SJCRH30 (cell line): ENCODE measurements at regions not wholly inside any gene's neighbourhood (a gene's known extent, or its start where the extent isn't known, plus 50 kb on each side); places are given as distances from the start of the nearest gene placed in this dataset.
"Not testable (repeated sequence)": the region's sequence is repeated elsewhere in the genome, so short reads cannot be mapped to it uniquely, and the experiment has no call there.

Source experiments
- DNase-seq, 2 experiments: peaks; one replicate each; pipeline ENCODE4 v3.0.0-alpha.2; 2015 to 2020
- H3K27ac ChIP-seq: fragments of 250-450 bp; sonication (Bioruptor Pico); 2 replicates; pipeline ENCODE4 v1.5.1; 2020; ENCODE audit warnings: mild to moderate bottlenecking, moderate library complexity
- H3K27me3 ChIP-seq: fragments of 250-450 bp; sonication (Bioruptor Pico); 2 replicates; pipeline ENCODE4 v1.5.1; 2020; ENCODE audit warnings: mild to moderate bottlenecking, moderate library complexity
- H3K36me3 ChIP-seq: fragments of 250-450 bp; sonication (Bioruptor Pico); 2 replicates; pipeline ENCODE4 v1.5.1; 2020; ENCODE audit warnings: mild to moderate bottlenecking, moderate library complexity
- H3K4me1 ChIP-seq: fragments of 250-450 bp; sonication (Bioruptor Pico); 2 replicates; pipeline ENCODE4 v1.5.1; 2020; ENCODE audit warnings: mild to moderate bottlenecking, moderate library complexity
- H3K4me3 ChIP-seq: fragments of 250-450 bp; sonication (Bioruptor Pico); 2 replicates; pipeline ENCODE4 v1.5.1; 2020; ENCODE audit warnings: mild to moderate bottlenecking, moderate library complexity
- H3K9me3 ChIP-seq: fragments of 250-450 bp; sonication (Bioruptor Pico); replicated peaks from 2 replicates; pipeline ENCODE4 v1.5.1; 2020; ENCODE audit warnings: mild to moderate bottlenecking, moderate library complexity

DNA sequence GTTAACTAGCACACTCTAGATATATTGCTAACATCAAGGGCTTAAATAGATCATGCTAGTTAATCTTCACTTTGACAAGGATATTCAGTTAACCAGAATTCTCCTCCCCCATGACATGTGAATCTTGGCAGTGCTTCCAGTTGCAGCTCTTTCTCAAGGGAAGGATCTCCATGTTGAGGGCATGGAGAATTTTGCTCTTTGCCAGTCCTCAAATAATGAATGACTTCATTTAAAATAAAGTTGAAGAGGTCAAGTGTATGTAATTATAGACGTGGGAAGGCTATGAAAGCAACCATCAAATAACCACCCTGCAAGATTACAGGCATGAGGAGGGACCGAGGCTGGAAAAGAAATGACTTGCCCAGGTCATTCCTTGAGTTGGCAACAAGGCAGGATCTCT, 87.3 kb upstream of the CPEB2 start:
- Histone ChIP-seq H3K36me3 (no peaks in the 10 kb centered on the region), H3K9me3 (no peaks in the 10 kb centered on the region), H3K4me3 (no peak overlapping the region), H3K4me1 (no peaks in the 10 kb centered on the region), H3K27ac (no peak overlapping the region), H3K27me3 (no peaks in the 10 kb centered on the region)
- no peak for DNase-seq

DNA sequence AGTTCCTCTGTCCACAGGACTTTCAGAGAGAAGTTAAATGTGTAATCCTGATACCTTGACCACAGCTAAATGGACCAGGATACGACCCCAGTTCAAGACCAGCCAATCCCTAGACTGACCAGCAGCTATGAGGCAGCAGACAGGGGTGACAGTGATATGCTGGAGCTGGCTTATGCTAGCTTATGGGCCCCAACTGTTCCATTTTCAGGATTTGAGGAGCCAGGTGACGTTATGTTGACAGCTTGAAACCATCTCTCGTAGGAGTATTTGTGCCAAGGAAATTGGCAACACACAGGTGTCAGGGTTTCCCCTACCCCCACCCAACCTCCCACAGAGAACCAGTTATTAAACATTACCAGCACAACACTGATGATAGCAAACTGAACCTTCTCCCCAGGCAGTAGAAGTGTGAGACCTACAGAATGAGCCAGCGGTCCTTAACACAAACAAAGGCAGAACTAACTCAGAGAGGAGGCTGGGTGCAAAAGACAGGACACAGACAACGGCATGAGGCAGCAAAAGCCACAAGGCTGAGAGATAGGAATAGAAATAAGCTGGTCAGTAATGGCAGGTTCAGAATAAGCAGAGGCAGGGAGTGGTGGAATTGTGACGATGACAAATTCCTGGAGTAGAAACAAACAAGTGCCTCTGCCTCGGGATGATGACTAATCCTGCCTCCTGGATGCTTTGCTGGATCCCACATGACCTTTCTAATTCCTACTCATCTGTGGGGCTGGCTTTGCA, 85.6 kb upstream of the CPEB2 start:
- H3K27ac ChIP-seq, result no peak overlapping the region

DNA sequence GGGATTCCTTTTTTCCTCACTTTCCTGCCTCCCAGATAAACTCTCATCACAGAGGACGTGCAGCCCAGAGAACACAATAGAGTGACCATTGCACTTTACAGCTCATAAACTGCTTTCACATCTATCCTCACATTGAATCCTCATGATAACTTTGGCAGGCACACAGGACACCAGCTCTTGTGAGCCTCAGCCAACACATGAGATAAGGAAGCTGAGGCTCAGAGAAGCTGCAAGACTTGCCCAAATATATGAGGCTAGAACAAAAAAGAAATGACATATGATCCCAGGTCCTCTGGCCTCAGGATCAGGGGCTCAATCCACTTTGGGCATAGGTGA, 85.0 kb upstream of the CPEB2 start:
- DNase-seq, result no peak
- no peaks in the 10 kb centered on the region for H3K9me3 ChIP-seq
- H3K36me3 ChIP-seq, result no peaks in the 10 kb centered on the region
- no peaks in the 10 kb centered on the region for H3K4me1 ChIP-seq
- H3K27me3 ChIP-seq, result no peaks in the 10 kb centered on the region
- H3K4me3 ChIP-seq, result no peak overlapping the region
- no peak overlapping the region for H3K27ac ChIP-seq

More for the DNA sequence above, 85.6 kb upstream of the CPEB2 start:
- Histone ChIP-seq H3K9me3 (no peaks in the 10 kb centered on the region), H3K27me3 (no peaks in the 10 kb centered on the region), H3K4me3 (no peak overlapping the region), H3K4me1 (no peaks in the 10 kb centered on the region), H3K36me3 (no peaks in the 10 kb centered on the region)
- DNase-seq, result peak in 1 of 2 experiments; percentile 11

DNA sequence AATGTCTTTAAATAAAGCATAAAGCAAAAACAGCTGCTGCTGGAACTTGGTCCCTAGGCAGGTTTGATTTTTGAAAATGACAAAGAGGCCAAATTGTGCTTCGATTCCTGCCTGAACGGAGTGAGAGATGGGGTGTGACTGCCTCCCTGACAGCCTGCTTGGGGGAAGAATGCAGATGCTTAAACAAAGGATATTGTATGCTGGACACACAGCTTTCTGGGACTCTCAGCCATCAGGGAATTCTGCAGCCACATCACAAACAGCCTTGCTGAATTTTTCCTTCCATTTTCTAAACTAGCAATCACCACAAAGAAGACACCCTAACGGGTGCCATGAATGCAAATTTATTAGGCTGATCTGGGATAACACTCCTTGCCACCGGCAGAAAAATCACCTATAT, 83.9 kb upstream of the CPEB2 start:
- no peaks in the 10 kb centered on the region for H3K9me3 ChIP-seq
- no peaks in the 10 kb centered on the region for H3K4me1 ChIP-seq
- no peaks in the 10 kb centered on the region for H3K36me3 ChIP-seq
- H3K27ac ChIP-seq, result no peak overlapping the region
- no peak overlapping the region for H3K4me3 ChIP-seq
- no peaks in the 10 kb centered on the region for H3K27me3 ChIP-seq
- no peak for DNase-seq

DNA sequence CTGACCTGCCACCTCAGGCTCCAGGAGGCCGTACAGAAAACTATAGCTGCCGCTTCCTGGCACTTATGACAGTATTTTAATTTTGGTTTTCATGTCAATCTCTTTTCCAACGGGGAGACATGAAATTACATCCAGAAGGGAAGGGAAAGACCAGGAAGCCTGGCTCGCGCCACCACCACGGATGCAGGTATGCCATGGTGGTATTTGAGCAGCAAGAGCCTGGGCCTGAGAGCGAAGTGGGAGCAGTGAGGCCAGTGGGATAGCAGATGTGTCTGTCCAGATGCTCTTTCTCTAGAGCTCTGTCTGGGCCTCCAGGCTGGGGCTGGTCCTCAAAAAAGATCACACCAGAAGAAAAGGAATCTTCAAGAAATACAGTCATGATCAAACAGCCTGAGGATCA, 82.5 kb upstream of the CPEB2 start:
- Histone ChIP-seq H3K27ac (no peak overlapping the region), H3K4me3 (no peak overlapping the region), H3K36me3 (no peaks in the 10 kb centered on the region), H3K9me3 (no peaks in the 10 kb centered on the region), H3K27me3 (no peaks in the 10 kb centered on the region), H3K4me1 (no peaks in the 10 kb centered on the region)
- DNase-seq, result no peak

DNA sequence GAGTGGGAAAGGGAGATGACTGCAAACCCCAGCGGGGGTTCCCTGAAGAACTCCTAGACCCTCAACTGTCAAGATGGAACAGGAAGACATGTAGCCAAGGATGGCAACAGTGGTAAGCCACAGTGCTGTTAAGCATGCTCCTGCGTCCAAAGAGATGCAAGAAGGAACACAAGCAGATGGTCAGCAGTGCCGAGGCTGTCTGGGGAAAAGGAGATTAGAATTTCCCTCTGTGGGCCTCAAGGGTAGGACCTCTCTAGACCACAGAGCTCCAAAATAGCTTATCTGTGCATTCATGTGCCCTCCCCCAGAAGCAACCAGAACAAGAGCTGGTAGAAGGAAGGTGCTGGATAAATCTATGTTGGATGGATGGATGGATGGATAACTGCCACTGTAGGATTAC, 82.0 kb upstream of the CPEB2 start:
- Histone ChIP-seq H3K36me3 (no peaks in the 10 kb centered on the region), H3K27ac (no peak overlapping the region), H3K4me1 (no peaks in the 10 kb centered on the region), H3K4me3 (no peak overlapping the region), H3K9me3 (no peaks in the 10 kb centered on the region), H3K27me3 (no peaks in the 10 kb centered on the region)
- no peak for DNase-seq

DNA sequence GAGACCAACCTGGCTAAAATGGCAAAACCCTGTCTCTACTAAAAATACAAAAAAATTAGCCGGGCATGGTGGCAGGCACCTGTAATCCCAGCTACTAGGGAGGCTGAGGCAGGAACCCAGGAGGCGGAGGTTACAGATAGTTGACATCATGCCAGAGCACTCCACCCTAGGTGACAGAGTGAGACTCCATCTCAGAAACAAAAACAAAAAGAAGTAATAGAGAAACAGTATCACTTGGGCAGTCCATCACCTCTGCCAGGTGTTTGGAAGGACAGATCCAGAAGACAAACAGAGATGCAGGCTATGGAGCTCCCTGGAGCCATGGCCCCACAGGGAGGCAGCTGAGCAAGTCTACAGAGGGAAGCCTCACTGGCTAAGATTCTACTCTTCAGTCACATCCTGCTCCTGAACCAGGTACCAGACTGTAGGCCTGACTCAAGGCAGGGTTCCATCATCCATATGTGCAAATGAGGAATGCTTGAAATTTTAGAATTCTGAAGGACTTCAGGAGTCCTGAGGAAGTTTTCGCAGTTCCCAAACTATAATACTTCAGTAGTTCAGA, 81.4 kb upstream of the CPEB2 start:
- H3K4me3 ChIP-seq, result no peak overlapping the region
- no peaks in the 10 kb centered on the region for H3K4me1 ChIP-seq
- no peaks in the 10 kb centered on the region for H3K9me3 ChIP-seq
- no peak for DNase-seq
- no peaks in the 10 kb centered on the region for H3K36me3 ChIP-seq
- H3K27me3 ChIP-seq, result no peaks in the 10 kb centered on the region
- no peak overlapping the region for H3K27ac ChIP-seq

DNA sequence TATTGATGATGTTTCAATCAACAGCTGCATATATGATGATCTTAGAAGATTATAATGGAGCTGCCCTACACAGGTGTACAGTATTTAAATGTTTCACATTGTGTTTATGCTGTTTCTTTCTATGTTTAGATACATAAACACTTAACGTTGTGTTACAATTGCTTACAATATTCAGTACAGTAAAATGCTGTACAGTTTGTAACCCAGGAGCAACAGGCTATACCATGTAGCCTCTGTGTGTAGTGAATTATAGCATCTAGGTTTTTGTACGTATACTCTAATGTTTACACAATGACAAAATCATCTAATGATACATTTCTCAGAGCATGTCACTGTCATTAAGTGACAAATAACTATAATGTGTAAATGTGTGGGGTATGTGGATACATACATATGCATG, 80.5 kb upstream of the CPEB2 start:
- DNase-seq, H3K27me3 ChIP-seq, H3K36me3 ChIP-seq: not testable (repeated sequence)

DNA sequence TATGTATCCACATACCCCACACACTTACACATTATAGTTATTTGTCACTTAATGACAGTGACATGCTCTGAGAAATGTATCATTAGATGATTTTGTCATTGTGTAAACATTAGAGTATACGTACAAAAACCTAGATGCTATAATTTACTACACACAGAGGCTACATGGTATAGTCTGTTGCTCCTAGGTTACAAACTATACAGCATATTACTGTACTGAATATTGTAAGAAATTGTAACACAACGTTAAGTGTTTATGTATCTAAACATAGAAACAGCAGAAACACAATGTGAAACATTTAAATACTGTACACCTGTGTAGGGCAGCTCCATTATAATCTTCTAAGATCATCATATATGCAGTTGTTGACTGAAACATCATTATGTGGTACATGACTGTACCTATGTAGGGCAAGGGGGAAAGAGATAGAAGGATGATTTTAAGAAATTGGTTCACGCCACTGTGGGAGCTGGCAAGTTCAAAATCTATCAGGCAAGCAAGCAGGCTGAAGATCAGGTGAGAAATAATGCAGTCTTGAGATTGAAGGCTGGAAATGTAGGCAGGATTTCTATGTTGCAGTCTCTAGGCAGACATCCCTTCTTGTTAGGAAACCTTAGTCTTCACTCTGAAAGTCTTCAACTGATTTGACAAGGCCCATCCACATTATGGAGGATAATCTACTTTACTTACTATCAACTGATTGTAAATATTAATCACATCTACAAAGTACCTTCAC, 78.0 kb upstream of the CPEB2 start:
- Histone ChIP-seq H3K27ac (no peak overlapping the region), H3K36me3 (no peaks in the 10 kb centered on the region), H3K4me1 (no peaks in the 10 kb centered on the region), H3K9me3 (no peaks in the 10 kb centered on the region), H3K27me3 (no peaks in the 10 kb centered on the region), H3K4me3 (no peak overlapping the region)
- DNase-seq, result no peak

More for the DNA sequence above, 80.5 kb upstream of the CPEB2 start:
- H3K4me1 ChIP-seq, H3K27ac ChIP-seq, H3K9me3 ChIP-seq, H3K4me3 ChIP-seq: not testable (repeated sequence)

DNA sequence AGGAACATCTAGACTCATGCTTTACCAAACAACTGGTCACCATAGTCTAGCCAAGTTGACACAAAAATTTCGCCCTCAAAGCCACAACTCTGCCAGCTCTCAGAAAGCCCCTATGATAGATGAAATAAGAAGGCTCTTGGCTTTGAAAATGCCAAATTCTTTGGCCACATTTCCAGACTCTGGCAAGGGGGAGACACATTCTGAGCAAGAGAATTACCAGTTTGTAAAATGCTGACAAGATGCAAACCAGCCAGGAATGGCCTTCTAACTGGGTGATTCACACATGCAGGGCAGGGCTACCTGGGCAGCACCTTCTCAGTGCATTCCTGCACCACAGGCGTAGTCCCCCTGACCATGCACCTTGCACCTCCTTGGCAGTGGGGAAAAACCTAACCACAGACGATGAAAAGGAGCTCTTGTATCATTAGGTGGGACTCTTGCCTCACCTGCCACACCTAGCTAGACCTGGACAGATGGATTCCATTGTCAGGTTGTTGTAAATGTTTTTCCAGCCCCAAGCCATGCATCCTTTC, 77.4 kb upstream of the CPEB2 start:
- Histone ChIP-seq H3K27ac (no peak overlapping the region), H3K36me3 (no peaks in the 10 kb centered on the region), H3K4me3 (no peak overlapping the region), H3K4me1 (no peaks in the 10 kb centered on the region), H3K27me3 (no peaks in the 10 kb centered on the region), H3K9me3 (no peaks in the 10 kb centered on the region)
- DNase-seq, result no peak

DNA sequence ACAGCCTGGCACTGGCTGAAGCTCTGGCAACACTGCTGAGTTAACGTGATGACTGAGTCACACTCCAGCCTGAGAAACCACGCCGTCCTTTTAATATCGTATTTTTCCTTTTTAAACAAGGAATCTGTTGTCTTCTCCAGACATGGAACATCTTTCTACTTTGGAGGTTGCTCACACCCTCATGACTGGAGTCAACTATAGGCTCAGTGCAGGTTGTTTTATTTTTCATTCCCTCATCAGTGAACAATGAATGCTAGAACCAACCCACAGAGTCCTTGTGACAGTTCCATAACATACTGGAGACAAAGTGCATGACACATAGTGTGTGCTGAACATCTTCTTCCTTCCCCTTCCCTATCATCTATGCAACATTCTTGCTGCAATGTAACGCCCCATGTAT, 76.8 kb upstream of the CPEB2 start:
- H3K9me3 ChIP-seq, result no peaks in the 10 kb centered on the region

DNA sequence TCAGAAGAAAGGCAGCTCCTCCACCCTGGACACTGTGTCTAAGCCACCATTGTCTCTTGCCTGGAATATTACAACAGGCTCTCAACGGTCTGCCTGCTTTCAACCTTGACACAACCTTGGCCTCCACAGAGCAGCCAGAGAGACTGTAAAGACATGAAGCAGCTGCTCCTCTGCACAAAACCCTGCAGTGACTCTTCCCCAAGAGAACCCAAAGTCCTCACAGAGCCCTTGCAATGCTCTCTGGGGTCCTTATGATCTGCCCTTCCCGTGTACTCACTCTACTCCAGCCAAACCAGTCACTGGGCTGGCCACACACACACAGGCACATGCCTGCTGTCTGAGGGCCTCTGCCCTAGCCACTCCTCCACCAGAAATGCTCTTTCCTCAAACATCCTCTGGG, 75.9 kb upstream of the CPEB2 start:
- Histone ChIP-seq H3K4me1 (no peaks in the 10 kb centered on the region), H3K4me3 (no peak overlapping the region), H3K27me3 (no peaks in the 10 kb centered on the region), H3K27ac (no peak overlapping the region), H3K9me3 (no peaks in the 10 kb centered on the region), H3K36me3 (no peaks in the 10 kb centered on the region)
- no peak for DNase-seq

More for the DNA sequence above, 76.8 kb upstream of the CPEB2 start:
- Histone ChIP-seq H3K4me1 (no peaks in the 10 kb centered on the region), H3K27ac (no peak overlapping the region), H3K4me3 (no peak overlapping the region), H3K27me3 (no peaks in the 10 kb centered on the region), H3K36me3 (no peaks in the 10 kb centered on the region)
- DNase-seq, result no peak

DNA sequence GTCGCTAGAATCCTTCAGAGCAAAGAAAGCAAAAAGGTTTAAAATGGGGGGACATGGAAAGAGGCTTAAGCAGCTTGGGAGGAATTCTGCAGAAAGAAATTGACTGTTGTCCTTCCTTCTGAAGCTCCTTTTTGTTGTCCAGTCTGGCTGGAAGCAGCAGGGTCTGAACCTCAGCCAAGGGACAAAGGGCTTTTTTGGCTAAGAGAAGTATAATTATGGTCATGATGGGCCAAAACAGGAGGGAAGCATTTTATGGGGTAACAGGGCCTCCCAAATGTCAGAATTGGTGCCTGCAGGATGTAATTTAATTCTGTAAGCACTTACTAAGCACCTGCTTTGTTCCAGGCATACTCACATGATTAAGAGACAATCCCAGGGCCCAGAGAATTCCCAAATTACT, 74.2 kb upstream of the CPEB2 start:
- Histone ChIP-seq H3K4me3 (no peak overlapping the region), H3K9me3 (no peaks in the 10 kb centered on the region), H3K4me1 (no peaks in the 10 kb centered on the region), H3K36me3 (no peaks in the 10 kb centered on the region), H3K27me3 (no peaks in the 10 kb centered on the region), H3K27ac (no peak overlapping the region)
- no peak for DNase-seq

DNA sequence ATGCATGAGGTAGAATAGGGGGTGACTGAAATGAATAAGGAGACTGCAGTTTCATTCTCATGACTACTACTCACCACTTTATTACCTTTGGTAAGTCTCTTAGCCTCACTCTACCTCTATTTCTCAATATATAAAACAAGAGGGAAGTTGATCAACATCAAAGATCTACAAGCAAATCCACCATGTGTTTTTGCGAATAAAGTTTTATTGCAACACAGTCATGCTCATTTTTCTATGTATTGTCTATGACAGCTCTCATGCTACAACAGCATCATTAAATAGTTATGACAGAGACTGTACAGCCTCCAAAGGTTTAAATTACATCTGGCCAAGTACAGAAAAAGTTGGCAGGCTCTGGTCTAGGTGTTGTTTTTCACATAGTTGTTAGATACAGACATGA, 72.6 kb upstream of the CPEB2 start:
- H3K36me3 ChIP-seq, result no peaks in the 10 kb centered on the region
- H3K27ac ChIP-seq, result no peak overlapping the region
- no peaks in the 10 kb centered on the region for H3K4me1 ChIP-seq
- H3K9me3 ChIP-seq, result no peaks in the 10 kb centered on the region
- no peaks in the 10 kb centered on the region for H3K27me3 ChIP-seq
- H3K4me3 ChIP-seq, result no peak overlapping the region
- no peak for DNase-seq

DNA sequence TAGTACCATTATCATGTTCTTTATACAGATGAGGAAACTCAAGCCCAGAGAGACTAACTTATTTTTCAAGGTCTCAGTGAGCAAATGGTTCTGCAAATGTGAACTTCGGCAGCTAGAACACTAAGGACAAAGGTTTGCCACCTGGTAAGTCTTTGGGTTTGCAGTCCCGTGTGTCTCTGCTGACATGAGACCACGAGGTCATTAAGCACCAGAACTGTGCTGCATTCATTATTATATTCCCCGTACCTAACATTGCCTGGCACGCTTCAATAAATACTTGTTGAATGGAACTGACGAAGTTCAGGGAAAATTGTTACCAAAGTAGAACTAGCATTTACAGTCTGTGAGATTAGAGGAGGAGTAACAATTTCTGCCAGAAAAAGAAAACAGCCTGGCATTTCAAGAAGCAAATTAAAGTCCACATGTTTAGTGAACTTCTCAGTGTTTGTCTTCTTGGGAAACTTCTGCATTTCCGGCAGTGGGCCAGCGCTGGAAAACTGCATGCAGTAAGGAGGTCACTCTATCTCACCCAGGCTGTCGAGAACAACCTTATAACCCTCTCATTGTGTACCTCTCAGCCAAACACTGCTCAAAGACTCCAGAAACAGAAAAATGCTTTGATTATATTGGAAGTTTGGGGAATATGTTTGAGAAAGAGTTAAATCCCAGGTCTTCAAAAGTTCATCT, 67.4 kb upstream of the CPEB2 start:
- no peak for DNase-seq
- H3K36me3 ChIP-seq, result no peaks in the 10 kb centered on the region
- H3K27me3 ChIP-seq, result no peaks in the 10 kb centered on the region
- H3K4me1 ChIP-seq, result no peaks in the 10 kb centered on the region
- no peak overlapping the region for H3K27ac ChIP-seq
- no peaks in the 10 kb centered on the region for H3K9me3 ChIP-seq
- H3K4me3 ChIP-seq, result no peak overlapping the region
